GM12878 (cell line): ENCODE measurements at regions not wholly inside any gene's neighbourhood (a gene's known extent, or its start where the extent isn't known, plus 50 kb on each side); places are given as distances from the start of the nearest gene placed in this dataset.

ENCODE experiments used
- CEBPB ChIP-seq, 2 experiments: fragments of 150-350 bp in 1 of 2; IDR thresholded peaks; 2 replicates each; pipeline ENCODE4 v1.6.1; 2012 to 2014; ENCODE audit warnings: low read depth in 2 of 2, low read length in 2 of 2, borderline replicate concordance in 1 of 2, inconsistent platforms in 1 of 2
- CHD1 ChIP-seq: IDR thresholded peaks from 2 replicates; pipeline ENCODE4 v1.6.1; 2012; ENCODE audit warnings: low read depth, low read length, improper control_type of control experiment
- CTCF ChIP-seq, 3 experiments: IDR thresholded peaks in 2 of 3; conservative IDR thresholded peaks in 1 of 3; 2 replicates each; pipeline ENCODE4 v1.5.1; 2011; ENCODE audit warnings: low read depth in 3 of 3, low read length in 3 of 3, mild to moderate bottlenecking in 3 of 3, control low read depth in 2 of 3, moderate library complexity in 2 of 3, inconsistent platforms in 1 of 3, mixed read lengths in 1 of 3; ENCODE audit not compliant: control insufficient read depth in 2 of 3, insufficient read depth in 1 of 3; ENCODE audit errors: extremely low read depth in 1 of 3
- ELK1 ChIP-seq: IDR thresholded peaks from 2 replicates; pipeline ENCODE4 v1.6.1; 2012; ENCODE audit warnings: low read depth, low read length, improper control_type of control experiment
- EZH2 ChIP-seq: IDR thresholded peaks from 2 replicates; pipeline ENCODE4 v1.6.1; 2012; ENCODE audit warnings: low read depth, mild to moderate bottlenecking, control low read depth, inconsistent platforms, low read length, borderline replicate concordance; ENCODE audit not compliant: control insufficient read depth
- FOXK2 ChIP-seq: fragments of 450-650 bp; IDR thresholded peaks from 2 replicates; pipeline ENCODE4 v1.6.1; 2017; ENCODE audit warnings: mild to moderate bottlenecking, moderate library complexity
- POLR2A ChIP-seq: IDR thresholded peaks from 2 replicates; pipeline ENCODE4 v1.6.1; 2011; ENCODE audit warnings: low read depth, mild to moderate bottlenecking, low read length
- POLR2AphosphoS2 ChIP-seq: IDR thresholded peaks from 2 replicates; pipeline ENCODE4 v1.6.1; 2011; ENCODE audit warnings: low read depth, mild to moderate bottlenecking, low read length, improper control_type of control experiment, moderate library complexity
- POLR2AphosphoS5 ChIP-seq: IDR thresholded peaks from 2 replicates; pipeline ENCODE4 v1.6.1; 2011; ENCODE audit warnings: mild to moderate bottlenecking, low read length, inconsistent platforms
- TCF3 ChIP-seq: IDR thresholded peaks from 2 replicates; pipeline ENCODE4 v1.6.1; 2012; ENCODE audit warnings: low read depth, mild to moderate bottlenecking, low read length, borderline replicate concordance; ENCODE audit not compliant: insufficient read depth
- ZNF24 ChIP-seq: fragments of 450-650 bp; IDR thresholded peaks from 2 replicates; pipeline ENCODE4 v1.6.1; 2017; ENCODE audit warnings: antibody characterized with exemption, mild to moderate bottlenecking
- TF ChIP-seq, protein P1 (sequence below): fragments of 450-650 bp; IDR thresholded peaks from 2 replicates; pipeline ENCODE4 v1.6.1; 2017; ENCODE audit warnings: mild to moderate bottlenecking

GRCh38 chr6:170101281-170102035, 189.4 kb downstream of the DLL1 start:
- TF ChIP-seq POLR2AphosphoS5 (no peak), CTCF (IDR thresholded peaks at IDR 0.05 in 2 of 3, conservative IDR thresholded peaks at IDR 0.05 in 1 of 3; ENCODE audit: control insufficient read depth in 2 of 3, extremely low read depth in 1 of 3, insufficient read depth in 1 of 3, low read depth in 3 of 3, low read length in 3 of 3) (no peak), CEBPB (IDR thresholded peaks at IDR 0.05; ENCODE audit: borderline replicate concordance in 1 of 2, low read depth in 2 of 2, low read length in 2 of 2) (no peak), EZH2 (no peak), TCF3 (no peak), ZNF24 (no peak), ELK1 (no peak), POLR2A (no peak), CHD1 (no peak), FOXK2 (no peak), POLR2AphosphoS2 (no peak)
- TF ChIP-seq, protein P1, sequence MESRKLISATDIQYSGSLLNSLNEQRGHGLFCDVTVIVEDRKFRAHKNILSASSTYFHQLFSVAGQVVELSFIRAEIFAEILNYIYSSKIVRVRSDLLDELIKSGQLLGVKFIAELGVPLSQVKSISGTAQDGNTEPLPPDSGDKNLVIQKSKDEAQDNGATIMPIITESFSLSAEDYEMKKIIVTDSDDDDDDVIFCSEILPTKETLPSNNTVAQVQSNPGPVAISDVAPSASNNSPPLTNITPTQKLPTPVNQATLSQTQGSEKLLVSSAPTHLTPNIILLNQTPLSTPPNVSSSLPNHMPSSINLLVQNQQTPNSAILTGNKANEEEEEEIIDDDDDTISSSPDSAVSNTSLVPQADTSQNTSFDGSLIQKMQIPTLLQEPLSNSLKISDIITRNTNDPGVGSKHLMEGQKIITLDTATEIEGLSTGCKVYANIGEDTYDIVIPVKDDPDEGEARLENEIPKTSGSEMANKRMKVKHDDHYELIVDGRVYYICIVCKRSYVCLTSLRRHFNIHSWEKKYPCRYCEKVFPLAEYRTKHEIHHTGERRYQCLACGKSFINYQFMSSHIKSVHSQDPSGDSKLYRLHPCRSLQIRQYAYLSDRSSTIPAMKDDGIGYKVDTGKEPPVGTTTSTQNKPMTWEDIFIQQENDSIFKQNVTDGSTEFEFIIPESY, result no peak
